ENCODE measurements at regions not wholly inside any gene's neighbourhood (a gene's known extent, or its start where the extent isn't known, plus 50 kb on each side); places are given as distances from the start of the nearest gene placed in this dataset.

DNA sequence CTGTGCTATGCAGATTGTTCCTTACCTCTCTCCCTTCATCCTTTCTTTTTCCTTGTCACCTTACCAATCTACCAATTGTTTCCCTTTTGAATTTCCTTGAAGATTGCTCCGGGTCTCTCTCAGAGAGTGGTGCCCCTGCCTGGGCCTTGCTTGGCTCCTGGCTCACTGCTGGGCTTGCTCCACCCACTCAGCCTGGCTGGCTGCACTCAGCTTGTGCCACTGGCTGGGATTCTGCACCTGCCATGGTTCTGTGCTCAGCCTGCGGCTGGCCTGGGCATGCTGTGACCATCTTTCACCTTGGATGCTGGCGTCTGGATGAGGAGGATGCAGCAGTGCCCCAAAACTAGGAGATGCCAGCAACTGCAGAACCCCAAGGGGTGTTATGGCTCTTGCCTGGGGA is 463.9 kb upstream of the CXADR start:
- DNase-seq (no peak), FAIRE-seq (no peak)
- TF ChIP-seq, protein P1, sequence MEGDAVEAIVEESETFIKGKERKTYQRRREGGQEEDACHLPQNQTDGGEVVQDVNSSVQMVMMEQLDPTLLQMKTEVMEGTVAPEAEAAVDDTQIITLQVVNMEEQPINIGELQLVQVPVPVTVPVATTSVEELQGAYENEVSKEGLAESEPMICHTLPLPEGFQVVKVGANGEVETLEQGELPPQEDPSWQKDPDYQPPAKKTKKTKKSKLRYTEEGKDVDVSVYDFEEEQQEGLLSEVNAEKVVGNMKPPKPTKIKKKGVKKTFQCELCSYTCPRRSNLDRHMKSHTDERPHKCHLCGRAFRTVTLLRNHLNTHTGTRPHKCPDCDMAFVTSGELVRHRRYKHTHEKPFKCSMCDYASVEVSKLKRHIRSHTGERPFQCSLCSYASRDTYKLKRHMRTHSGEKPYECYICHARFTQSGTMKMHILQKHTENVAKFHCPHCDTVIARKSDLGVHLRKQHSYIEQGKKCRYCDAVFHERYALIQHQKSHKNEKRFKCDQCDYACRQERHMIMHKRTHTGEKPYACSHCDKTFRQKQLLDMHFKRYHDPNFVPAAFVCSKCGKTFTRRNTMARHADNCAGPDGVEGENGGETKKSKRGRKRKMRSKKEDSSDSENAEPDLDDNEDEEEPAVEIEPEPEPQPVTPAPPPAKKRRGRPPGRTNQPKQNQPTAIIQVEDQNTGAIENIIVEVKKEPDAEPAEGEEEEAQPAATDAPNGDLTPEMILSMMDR (IDR thresholded peaks at IDR 0.05; ENCODE audit: borderline replicate concordance, extremely low read depth, insufficient read depth): no peak
- Histone ChIP-seq H3K9ac (ENCODE audit: low read length in 3 of 3) (no peak overlapping the region), H3K27ac (ENCODE audit: low read depth in 2 of 2, low read length in 2 of 2) (no peak overlapping the region), H3K4me3 (ENCODE audit: low read length in 3 of 3) (no peak overlapping the region), H3K36me3 (ENCODE audit: control insufficient read depth in 2 of 3, insufficient read depth in 3 of 3, low read length in 3 of 3) (no peaks in the 10 kb centered on the region), H3K27me3 (ENCODE audit: control insufficient read depth, insufficient read depth, low read length) (no peaks in the 10 kb centered on the region), H3K9me3 (ENCODE audit: control insufficient read depth in 2 of 3, insufficient read depth in 1 of 3, low read length in 3 of 3) (no peaks in the 10 kb centered on the region), H3K4me1 (ENCODE audit: control insufficient read depth in 2 of 3, insufficient read depth in 2 of 3, low read depth in 1 of 3, low read length in 3 of 3) (no peaks in the 10 kb centered on the region)
- intact Hi-C loops (cut with DNase I): no loop called here

DNA sequence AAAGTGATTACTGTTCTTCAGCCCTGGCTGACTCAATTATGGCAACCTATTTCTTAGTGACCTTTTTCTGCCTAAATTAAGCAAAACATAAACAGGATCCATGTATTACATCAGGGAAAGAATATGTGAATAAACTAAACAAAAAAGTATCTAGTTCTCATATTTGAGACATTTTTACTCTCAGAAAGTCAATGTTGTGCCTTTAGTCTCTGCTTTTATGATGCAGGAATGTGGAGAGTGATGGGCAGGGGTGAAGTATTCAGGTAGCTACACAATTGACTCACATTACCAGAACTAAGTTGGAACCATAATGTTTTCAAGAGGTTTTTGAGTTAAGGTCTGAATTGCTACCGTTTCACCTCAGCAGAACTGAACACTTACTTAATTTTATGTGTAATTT is 462.7 kb upstream of the CXADR start:
- Histone ChIP-seq H3K4me1 (ENCODE audit: control insufficient read depth in 2 of 3, insufficient read depth in 2 of 3, low read depth in 1 of 3, low read length in 3 of 3) (no peaks in the 10 kb centered on the region), H3K27ac (ENCODE audit: low read depth in 2 of 2, low read length in 2 of 2) (no peak overlapping the region), H3K9me3 (ENCODE audit: control insufficient read depth in 2 of 3, insufficient read depth in 1 of 3, low read length in 3 of 3) (no peaks in the 10 kb centered on the region), H3K4me3 (ENCODE audit: low read length in 3 of 3) (no peak overlapping the region), H3K27me3 (ENCODE audit: control insufficient read depth, insufficient read depth, low read length) (no peaks in the 10 kb centered on the region), H3K9ac (ENCODE audit: low read length in 3 of 3) (no peak overlapping the region), H3K36me3 (ENCODE audit: control insufficient read depth in 2 of 3, insufficient read depth in 3 of 3, low read length in 3 of 3) (no peaks in the 10 kb centered on the region)
- FAIRE-seq (no peak), DNase-seq (no peak)
- TF ChIP-seq, protein P1 (IDR thresholded peaks at IDR 0.05; ENCODE audit: borderline replicate concordance, extremely low read depth, insufficient read depth): no peak
- intact Hi-C loops (cut with DNase I): no loop called here

DNA sequence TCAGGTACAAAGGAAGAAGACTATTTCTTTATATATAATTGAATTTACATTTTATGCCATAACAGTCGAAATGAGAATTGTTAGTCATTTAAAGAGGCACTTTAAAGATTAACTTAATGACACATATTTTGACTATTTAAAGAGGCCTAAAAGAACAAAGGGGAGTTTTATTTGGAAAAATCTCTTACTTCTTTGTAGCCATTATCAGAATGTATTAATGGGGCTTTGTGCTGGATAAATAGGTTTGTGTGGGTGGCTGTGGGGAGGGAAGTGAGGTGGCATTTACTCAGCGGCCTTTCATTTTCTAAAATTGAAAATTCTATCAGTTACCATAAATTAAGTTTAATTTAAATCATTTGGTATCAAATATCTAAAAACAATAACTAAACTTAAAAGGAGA is 462.2 kb upstream of the CXADR start:
- Histone ChIP-seq H3K27ac (ENCODE audit: low read depth in 2 of 2, low read length in 2 of 2) (no peak overlapping the region), H3K9ac (ENCODE audit: low read length in 3 of 3) (no peak overlapping the region), H3K4me3 (ENCODE audit: low read length in 3 of 3) (no peak overlapping the region), H3K27me3 (ENCODE audit: control insufficient read depth, insufficient read depth, low read length) (no peaks in the 10 kb centered on the region), H3K9me3 (ENCODE audit: control insufficient read depth in 2 of 3, insufficient read depth in 1 of 3, low read length in 3 of 3) (no peaks in the 10 kb centered on the region), H3K36me3 (ENCODE audit: control insufficient read depth in 2 of 3, insufficient read depth in 3 of 3, low read length in 3 of 3) (no peaks in the 10 kb centered on the region), H3K4me1 (ENCODE audit: control insufficient read depth in 2 of 3, insufficient read depth in 2 of 3, low read depth in 1 of 3, low read length in 3 of 3) (no peaks in the 10 kb centered on the region)
- FAIRE-seq (no peak), DNase-seq (no peak)
- intact Hi-C loops (cut with DNase I): no loop called here
- TF ChIP-seq, protein P1 (IDR thresholded peaks at IDR 0.05; ENCODE audit: borderline replicate concordance, extremely low read depth, insufficient read depth): no peak

DNA sequence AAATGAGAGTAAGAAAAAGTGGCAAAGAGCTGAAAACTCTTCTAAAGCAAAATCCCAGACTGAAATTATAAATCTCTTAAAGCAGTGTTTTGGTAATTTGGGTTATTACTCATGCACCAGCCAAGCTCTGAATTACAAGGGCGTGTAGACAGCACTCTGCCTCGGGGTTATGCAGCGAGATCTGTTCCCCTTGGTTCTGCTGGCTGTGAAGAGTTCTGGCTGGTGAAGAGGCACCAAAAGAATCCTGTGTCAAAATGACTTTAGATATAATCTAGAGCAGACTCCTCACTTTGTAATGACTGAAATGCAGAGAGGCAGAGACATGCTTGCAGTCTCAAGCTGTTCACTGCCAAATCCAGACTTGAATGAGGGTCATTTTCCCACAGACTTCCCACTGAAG is 461.8 kb upstream of the CXADR start:
- H3K36me3 ChIP-seq (ENCODE audit: control insufficient read depth in 2 of 3, insufficient read depth in 3 of 3, low read length in 3 of 3): no peaks in the 10 kb centered on the region
- H3K4me3 ChIP-seq (ENCODE audit: low read length in 3 of 3): no peak overlapping the region
- FAIRE-seq (no peak), DNase-seq (no peak)
- H3K27me3 ChIP-seq (ENCODE audit: control insufficient read depth, insufficient read depth, low read length): no peaks in the 10 kb centered on the region
- no peaks in the 10 kb centered on the region for H3K4me1 ChIP-seq (ENCODE audit: control insufficient read depth in 2 of 3, insufficient read depth in 2 of 3, low read depth in 1 of 3, low read length in 3 of 3)
- no peak overlapping the region for H3K27ac ChIP-seq (ENCODE audit: low read depth in 2 of 2, low read length in 2 of 2)
- no peak overlapping the region for H3K9ac ChIP-seq (ENCODE audit: low read length in 3 of 3)
- no peaks in the 10 kb centered on the region for H3K9me3 ChIP-seq (ENCODE audit: control insufficient read depth in 2 of 3, insufficient read depth in 1 of 3, low read length in 3 of 3)
- intact Hi-C loops (cut with DNase I): no loop called here
- TF ChIP-seq, protein P1 (IDR thresholded peaks at IDR 0.05; ENCODE audit: borderline replicate concordance, extremely low read depth, insufficient read depth): no peak
